A673 (cell line): ENCODE measurements at regions not wholly inside any gene's neighbourhood (a gene's known extent, or its start where the extent isn't known, plus 50 kb on each side); places are given as distances from the start of the nearest gene placed in this dataset.

ENCODE experiments used
- CTCF ChIP-seq: fragments of 300-800, 200-600 bp; sonication (generic); conservative IDR thresholded peaks from 2 replicates; pipeline ENCODE4 v1.5.1; 2017; ENCODE audit warnings: low read depth, mild to moderate bottlenecking, antibody characterized with exemption, low read length, moderate library complexity, mixed read lengths
- EZH2 ChIP-seq: fragments of 200-600 bp; sonication (generic); IDR thresholded peaks from 2 replicates; pipeline ENCODE4 v1.6.1; 2017; ENCODE audit warnings: borderline replicate concordance, low read depth, mild to moderate bottlenecking, mixed read lengths, antibody characterized with exemption, low read length; ENCODE audit not compliant: poor library complexity, severe bottlenecking

GRCh38 chr1:29648026-29648425 is 411.7 kb downstream of the PTPRU start:
- TF ChIP-seq CTCF, result no peak
- no peak for TF ChIP-seq EZH2
